GM21717 (cell line): ENCODE measurements at regions not wholly inside any gene's neighbourhood (a gene's known extent, or its start where the extent isn't known, plus 50 kb on each side); places are given as distances from the start of the nearest gene placed in this dataset.

Experiments used
- ATAC-seq: cut with Tn5 transposase; IDR thresholded peaks from one replicate; pipeline ENCODE4 v1.9.1; 2021; ENCODE audit warnings: mild to moderate bottlenecking, moderate library complexity; ENCODE audit not compliant: unreplicated experiment

- no peak for ATAC-seq
Observed at GRCh38 chr3:148246291-148246923, 451.3 kb upstream of the AGTR1 start.

DNA sequence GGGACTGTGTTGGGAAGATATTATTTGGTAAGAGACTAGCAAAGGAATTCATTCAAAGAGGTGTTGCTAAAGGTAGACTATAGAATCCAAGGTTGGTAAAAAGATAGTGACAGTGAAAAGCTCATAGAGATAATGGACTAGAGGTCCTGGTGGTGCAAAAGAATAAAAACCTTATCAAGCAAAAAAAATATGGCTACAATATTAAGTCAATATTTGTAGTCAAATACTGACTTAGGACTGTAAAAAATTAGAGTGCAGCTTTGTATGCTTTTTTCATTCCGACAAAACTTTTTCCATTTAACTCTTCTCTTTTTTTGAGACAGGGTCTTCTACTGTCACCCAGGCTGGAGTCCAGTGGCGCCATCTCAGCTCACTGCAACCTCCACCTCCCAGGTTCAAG lies 444.0 kb upstream of the AGTR1 start:
- ATAC-seq = no peak

GRCh38 chr3:148254402-148254801 lies 443.3 kb upstream of the AGTR1 start:
- no peak for ATAC-seq

DNA sequence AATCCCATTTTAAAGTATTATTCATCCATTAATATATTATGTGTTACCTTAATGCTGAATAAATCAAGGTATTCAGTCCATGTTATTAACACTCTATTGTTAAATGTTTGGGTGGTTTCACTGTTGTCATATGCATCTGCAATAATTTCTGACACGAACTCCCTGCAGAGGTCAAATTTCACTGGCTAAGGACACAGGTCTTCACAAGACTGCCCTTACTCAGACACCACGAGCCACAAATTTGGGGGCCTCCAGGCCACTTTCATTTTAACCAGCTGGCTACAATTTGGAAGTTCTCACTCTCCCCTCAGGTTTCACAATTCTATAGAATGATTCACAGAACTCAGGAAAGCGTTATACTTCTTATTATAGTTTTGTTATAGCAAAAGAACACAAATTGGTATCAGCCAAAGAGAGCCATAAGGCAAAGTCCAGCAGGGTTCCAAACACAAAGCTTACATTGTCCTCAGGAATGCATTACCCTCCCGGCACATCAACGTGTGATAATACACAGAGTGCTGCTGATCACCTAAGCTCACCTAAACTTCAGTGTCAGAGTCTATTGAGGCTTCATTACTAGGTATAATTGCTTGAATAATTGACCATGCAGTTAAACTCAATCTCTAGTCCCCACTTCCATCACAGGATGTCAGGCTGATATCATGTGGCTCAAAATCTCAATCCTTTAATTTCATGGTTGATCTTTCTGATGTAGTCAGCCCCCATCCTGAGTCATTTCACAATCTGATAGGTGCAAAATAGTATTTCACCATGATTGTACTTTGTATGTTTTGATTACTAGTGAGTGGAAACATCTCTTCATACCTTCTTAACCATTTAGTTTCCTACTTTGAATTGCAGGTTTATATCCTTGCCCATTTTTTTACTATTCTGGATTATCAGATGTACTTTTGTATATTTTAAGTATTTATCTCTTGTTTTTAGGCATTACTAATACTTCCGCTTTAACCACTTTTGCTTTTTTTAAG lies 441.4 kb upstream of the AGTR1 start:
- no peak for ATAC-seq

DNA sequence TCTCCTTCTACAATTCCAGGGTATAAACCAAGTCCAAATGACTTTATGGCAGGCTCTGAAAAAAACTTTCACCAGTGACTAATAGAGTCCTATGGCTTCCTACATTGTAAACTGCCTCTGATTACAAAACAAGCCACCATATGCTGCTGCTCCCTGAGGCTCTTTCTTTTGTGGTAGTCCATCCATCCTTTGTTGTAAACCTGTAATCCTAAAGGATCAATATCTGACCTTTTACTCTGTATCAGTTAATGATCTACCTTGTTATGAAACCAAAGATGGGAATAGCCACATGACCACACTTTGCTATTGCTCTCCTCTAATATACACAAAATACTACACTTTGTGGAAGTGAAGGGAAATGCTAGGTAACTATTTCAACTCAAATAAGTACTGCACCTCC lies 434.7 kb upstream of the AGTR1 start:
- ATAC-seq = no peak

- ATAC-seq = no peak
Observed at GRCh38 chr3:148265841-148266240, 431.9 kb upstream of the AGTR1 start.

DNA sequence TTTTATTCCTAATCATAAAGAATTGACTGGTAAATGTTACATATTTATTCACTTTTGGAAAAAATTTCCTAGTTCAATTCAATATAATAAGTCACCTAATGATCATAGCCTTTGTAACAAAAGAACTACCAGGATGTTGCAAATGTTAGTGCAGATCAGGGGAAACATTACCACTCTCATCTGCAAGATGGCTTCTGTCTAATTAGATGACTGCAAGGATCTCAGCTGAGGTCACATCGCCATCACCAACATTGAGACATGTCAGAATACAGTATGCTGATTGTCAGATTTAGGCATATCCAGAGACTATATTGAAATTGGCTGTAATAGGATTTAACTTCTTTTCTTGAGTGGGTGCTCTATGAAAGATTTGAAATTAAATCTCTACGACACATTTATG lies 431.4 kb upstream of the AGTR1 start:
- no peak for ATAC-seq

- ATAC-seq = no peak
Observed at GRCh38 chr3:148269816-148270215, 427.9 kb upstream of the AGTR1 start.

DNA sequence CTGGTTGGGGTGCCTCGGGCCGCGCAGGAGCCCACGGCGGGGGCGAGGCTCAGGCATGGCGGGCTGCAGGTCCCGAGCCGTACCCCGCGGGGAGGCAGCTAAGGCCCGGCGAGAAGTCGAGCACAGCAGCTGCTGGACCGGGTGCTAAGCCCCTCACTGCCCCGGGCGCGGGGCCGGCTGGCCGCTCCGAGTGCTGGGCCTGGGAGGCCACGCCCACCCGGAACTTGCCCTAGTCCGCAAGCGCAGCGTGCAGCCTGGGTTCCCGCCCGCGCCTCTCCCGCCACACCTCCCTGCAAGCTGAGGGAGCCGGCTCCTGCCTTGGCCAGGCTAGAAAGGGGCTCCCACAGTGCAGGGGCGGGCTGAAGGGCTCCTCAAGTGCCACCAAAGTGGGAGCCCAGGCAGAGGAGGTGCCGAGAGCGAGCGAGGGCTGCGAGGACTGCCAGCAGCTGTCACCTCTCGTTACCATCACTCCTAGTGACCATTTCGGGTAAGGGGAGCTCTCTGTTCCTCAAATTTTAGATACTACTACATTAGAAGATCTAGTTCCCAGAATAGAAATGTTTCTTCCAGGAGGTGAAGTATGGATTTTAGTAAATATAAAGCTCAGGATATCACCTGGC lies 417.0 kb upstream of the AGTR1 start:
- no peak for ATAC-seq

- ATAC-seq = no peak
Observed at GRCh38 chr3:148289159-148289558, 408.5 kb upstream of the AGTR1 start.

DNA sequence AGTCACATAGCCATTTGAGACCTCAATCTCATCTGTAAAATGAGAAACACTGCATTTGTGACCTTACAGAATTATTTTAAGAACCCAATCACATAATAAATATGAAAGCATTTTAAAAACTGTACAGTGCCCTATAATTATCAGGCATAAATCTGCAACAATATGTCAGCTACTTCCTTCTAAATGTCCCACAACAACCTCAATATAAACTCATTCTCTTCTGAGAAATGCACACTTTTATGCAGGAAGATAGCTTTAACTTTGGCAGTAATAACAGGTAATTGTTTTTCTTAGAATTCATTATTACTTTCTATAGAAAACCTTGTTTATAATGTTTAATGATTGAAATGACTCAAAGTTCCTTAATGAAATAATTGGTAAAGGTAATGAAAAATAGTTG lies 400.7 kb upstream of the AGTR1 start:
- ATAC-seq = no peak

DNA sequence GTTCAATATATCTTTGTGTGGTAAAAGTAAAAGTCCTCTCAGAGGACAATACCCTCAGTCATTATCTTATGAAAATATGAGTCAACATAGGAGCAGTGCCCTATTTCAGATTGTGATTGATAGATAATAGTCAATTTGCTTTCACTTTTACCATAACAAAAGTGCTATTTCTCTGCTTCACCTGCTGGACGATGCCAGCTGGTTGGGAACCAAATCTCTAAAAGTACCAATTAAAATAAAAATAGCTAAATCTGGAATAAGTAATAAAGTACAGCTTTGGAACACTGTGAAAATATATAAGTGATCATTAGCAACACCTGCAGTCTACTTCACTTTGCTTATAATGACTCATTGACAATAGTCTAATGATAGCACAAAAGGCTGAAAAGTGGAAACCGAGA lies 390.3 kb upstream of the AGTR1 start:
- peak; percentile 52 for ATAC-seq

DNA sequence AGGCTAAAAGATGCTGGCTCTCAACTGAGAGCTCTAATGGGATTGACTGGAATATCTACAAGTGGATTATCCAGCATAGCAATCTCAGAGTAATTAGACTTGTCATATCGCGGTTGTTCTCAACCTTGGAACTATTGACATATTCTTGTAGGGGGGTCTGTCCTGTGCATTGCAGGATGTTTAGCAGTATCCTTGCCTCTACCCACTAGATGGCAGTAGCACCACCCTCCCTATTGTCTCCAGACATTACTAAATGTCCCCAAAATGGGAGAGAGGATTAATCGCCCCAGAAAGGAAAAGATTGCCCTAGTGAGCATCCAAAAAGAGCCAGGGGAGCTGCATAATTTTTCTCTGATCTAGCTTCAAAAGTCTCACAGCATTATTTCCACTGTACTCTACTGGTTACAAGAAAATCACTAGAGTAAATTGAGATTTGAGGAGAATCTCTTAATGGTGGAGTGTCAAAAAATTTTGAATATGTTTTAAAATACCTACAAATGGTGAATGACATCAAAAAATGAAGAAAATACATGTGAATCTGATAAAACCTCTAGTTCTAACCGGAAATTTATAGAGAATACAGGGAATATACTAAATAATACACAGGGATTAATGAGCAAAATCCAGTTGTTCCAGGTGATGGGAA lies 388.2 kb upstream of the AGTR1 start:
- peak; percentile 84 for ATAC-seq

DNA sequence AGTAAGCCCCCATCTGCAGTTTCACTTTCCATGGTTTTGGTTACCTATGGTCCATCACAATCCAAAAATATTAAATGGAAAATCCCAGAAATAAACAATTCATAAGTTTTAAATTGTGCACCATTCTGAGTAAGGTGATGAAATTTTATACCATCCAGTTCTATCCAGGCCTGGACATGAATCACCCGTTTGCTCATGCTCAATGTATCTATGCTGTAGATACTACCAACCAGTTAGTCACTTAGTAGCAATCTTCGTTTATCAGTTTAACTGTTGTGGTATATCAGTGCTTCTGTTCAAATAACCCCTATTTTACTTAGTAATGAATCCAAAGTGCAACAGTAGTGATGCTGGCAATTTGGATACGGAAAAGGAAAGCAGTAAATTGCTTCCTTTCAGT lies 381.9 kb upstream of the AGTR1 start:
- no peak for ATAC-seq

- ATAC-seq = no peak
Observed at GRCh38 chr3:148318240-148318639, 379.5 kb upstream of the AGTR1 start.

DNA sequence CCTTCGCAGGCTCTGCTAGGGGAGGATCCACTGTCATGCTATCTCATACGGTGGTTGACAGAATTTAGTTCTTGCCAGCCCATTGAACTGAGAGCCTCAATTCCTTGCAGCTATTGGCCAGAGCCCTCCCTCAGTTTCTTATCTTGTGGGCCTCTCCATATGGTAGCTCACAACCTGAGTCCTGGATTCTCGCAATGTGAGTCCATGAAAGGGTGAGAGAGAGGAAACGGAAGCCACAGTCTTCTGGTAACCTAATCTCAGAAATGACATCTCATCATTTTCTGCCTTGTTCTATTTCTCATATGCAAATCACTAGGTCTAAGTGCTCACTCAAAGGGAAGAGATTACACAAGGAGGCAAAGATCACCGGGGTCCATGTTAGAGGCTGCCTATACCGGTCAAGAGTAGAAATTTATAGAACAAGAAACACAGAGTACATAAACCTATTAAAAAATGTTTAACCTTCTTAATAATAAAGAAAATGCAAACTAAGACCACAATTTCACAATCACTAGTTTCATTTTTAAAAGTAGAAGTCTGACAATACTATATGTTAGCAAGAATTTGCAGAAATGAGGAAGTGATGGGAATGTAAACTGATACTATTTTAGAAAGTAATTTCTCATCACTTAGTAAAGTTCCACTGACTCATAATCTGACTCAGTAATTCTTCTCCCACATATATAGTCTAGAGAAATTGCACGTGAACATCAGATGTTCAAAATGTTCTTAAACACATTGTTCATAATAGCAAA lies 378.4 kb upstream of the AGTR1 start:
- ATAC-seq = peak; percentile 95

GRCh38 chr3:148319960-148320359 lies 377.7 kb upstream of the AGTR1 start:
- no peak for ATAC-seq

DNA sequence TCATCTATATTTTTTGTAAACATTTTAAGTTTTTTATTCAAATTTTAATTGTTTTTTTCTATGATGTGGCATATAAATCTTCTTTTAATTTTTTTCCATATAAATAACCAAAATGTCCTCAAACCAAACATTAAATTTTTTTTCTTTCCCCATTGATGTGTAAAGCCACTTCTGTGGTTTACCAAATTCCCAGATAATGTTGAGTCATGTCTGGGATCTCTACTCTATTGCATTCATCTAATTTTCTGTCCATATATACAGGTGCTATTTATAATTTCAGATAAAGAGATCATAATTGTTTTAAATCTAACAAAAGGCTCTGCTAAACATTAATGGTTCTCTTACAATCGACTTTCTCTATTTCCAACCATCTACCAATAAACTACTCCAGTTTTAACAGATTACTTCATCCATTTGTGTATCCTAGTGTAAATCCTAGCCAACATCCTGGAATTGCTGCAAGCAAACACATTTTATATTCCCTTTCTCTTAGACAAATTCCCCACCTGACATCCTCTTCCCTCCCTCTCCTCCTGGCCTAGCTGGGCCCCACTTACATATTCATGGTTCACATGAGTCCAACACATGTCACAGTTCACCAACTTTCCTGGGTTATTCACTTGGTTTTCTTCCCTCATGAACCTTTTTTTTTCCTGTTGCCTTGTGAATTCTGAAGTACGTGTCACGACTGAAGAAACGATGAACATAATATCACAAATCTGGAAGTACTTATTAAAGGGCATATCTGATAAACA lies 368.0 kb upstream of the AGTR1 start:
- no peak for ATAC-seq

GRCh38 chr3:148330542-148330941 lies 367.2 kb upstream of the AGTR1 start:
- no peak for ATAC-seq
